Stimulated activated memory B cell treated with anti-CD40 and anti-IgM and Interleukin-4, amounts not matched to agents 10 μg/mL and 1 μg/mL and 100 μg/mL, for 72 hours (primary cell): ENCODE measurements at regions not wholly inside any gene's neighbourhood (a gene's known extent, or its start where the extent isn't known, plus 50 kb on each side); places are given as distances from the start of the nearest gene placed in this dataset.

Experiments used
- ATAC-seq: fragments of 150-1000 bp; cut with Tn5 transposase; 2 replicates; pipeline ENCODE4 v1.10.0; 2021
- H3K27ac Mint-ChIP-seq: one replicate; pipeline ENCODE4 v1.8.0; 2022; ENCODE audit warnings: mild to moderate bottlenecking, mixed read lengths
- H3K27me3 Mint-ChIP-seq: one replicate; pipeline ENCODE4 v1.8.0; 2022; ENCODE audit warnings: mixed read lengths
- H3K36me3 Mint-ChIP-seq: one replicate; pipeline ENCODE4 v1.8.0; 2022; ENCODE audit warnings: mixed read lengths
- H3K4me1 Mint-ChIP-seq: one replicate; pipeline ENCODE4 v1.8.0; 2022; ENCODE audit warnings: mixed read lengths
- H3K4me3 Mint-ChIP-seq: one replicate; pipeline ENCODE4 v1.8.0; 2022; ENCODE audit warnings: mild to moderate bottlenecking, moderate library complexity, mixed read lengths
- H3K9me3 Mint-ChIP-seq: one replicate; pipeline ENCODE4 v1.8.0; 2022; ENCODE audit warnings: mixed read lengths

DNA sequence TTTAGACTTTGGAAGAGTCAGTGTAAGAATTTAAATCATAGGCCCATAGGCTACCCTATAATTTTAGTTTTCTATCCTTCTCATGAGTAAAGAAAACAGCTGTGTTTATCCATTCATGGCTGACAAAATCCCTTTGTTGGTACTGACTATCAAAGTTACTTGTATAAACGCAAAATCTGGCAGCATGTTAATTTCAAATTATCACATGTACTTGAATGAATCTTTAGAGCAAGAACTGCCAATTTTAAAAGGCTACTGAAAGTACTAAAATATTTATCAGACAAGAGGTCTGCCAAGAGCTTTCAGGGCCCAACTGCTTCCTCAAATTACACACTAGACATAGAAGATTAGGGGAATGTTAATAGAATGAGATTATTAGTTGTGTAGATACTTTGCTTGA lies 66.6 kb downstream of the MYL12B start:
- Mint-ChIP-seq H3K4me3 (no peak overlapping the region), H3K9me3 (no peaks in the 10 kb centered on the region), H3K36me3 (no peaks in the 10 kb centered on the region), H3K27me3 (no peaks in the 10 kb centered on the region), H3K4me1 (peaks cover 7% of the 10 kb centered on the region), H3K27ac (no peak overlapping the region)
- ATAC-seq = no peak

GRCh38 chr18:3329471-3329870 lies 67.5 kb downstream of the MYL12B start:
- H3K9me3 Mint-ChIP-seq = no peaks in the 10 kb centered on the region
- ATAC-seq = no peak
- H3K27ac Mint-ChIP-seq = no peak overlapping the region
- H3K4me1 Mint-ChIP-seq = no peaks in the 10 kb centered on the region
- H3K36me3 Mint-ChIP-seq = no peaks in the 10 kb centered on the region
- no peaks in the 10 kb centered on the region for H3K27me3 Mint-ChIP-seq
- H3K4me3 Mint-ChIP-seq = no peak overlapping the region

DNA sequence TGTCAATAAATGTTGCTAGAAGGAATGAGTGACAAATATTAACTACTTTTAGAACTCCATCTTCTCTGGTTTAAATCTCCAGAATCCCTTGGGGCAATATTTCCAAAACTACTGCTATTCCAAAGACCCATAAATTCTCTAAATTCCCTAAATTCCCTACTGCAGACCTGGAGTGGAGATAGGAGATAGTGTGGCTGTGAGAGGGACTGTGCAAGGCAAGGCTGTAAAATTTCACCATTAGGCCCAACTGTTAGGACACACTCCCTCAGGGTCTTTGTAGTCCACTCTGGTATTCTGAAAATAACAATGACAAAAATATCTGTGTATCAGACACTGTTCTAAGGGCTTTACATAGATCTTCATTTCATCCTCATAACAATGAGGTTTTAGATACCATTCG lies 67.9 kb downstream of the MYL12B start:
- Mint-ChIP-seq H3K4me1 (no peaks in the 10 kb centered on the region), H3K27ac (no peak overlapping the region), H3K36me3 (no peaks in the 10 kb centered on the region), H3K27me3 (no peaks in the 10 kb centered on the region), H3K9me3 (no peaks in the 10 kb centered on the region), H3K4me3 (no peak overlapping the region)
- ATAC-seq = no peak

- Mint-ChIP-seq H3K36me3 (no peaks in the 10 kb centered on the region), H3K9me3 (no peaks in the 10 kb centered on the region)
- ATAC-seq = no peak
Observed at GRCh38 chr18:3330622-3331021, 68.7 kb downstream of the MYL12B start.

DNA sequence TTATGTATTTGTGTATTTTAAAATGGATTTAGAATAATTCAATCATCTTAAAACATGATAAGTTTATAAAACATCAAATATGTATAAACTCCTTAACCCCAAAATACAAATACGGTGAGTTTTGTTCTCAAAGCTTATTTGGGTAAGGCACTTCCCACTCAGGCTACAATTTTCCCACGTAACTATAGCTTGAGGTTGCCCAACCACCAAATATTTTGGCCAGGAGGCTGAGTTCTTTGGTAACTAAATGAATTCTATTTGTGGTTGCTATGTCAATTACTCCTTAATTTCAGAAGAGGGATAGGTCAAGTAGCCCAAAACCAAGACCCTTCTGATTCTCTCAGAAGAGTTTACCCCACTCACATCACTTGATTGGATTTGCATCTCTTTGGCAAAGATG lies 70.4 kb downstream of the MYL12B start:
- Mint-ChIP-seq H3K36me3 (no peaks in the 10 kb centered on the region), H3K4me3 (no peak overlapping the region), H3K4me1 (no peaks in the 10 kb centered on the region), H3K27ac (no peak overlapping the region), H3K9me3 (no peaks in the 10 kb centered on the region), H3K27me3 (no peaks in the 10 kb centered on the region)
- ATAC-seq = no peak

More at GRCh38 chr18:3330622-3331021, 68.7 kb downstream of the MYL12B start:
- Mint-ChIP-seq H3K4me3 (no peak overlapping the region), H3K27ac (no peak overlapping the region), H3K4me1 (no peaks in the 10 kb centered on the region), H3K27me3 (no peaks in the 10 kb centered on the region)

DNA sequence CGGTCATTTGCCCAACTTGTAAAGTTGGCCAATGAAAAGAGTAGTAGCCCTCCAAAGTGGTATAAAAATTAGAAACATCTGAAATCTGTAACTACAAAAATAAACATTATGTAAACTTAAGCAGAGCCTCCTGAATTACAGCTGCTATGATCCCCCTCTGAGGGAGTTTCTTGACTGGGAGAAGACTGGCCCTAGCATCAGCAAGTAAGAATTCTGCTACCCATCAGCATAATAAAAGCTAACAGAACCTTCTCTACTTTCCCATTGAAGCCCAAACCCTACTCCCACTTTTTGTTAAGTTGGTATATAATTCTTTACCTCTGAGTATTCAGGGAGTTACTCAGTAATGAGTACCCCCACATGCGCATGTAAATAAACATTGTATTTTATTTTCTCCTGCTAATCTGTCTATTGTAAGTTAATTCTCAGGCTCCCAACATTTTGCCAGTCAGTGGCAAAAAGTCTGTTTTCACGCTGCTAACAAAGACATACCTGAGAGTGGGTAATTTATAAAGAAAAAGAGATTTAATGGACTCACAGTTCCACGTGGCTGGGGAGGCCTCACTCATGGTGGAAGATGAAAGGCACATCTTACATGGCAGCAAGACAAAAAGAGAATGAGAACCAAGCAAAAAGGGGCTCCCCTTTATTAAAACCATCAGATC lies 71.3 kb downstream of the MYL12B start:
- Mint-ChIP-seq H3K27me3 (no peaks in the 10 kb centered on the region), H3K36me3 (no peaks in the 10 kb centered on the region), H3K4me3 (no peak overlapping the region), H3K4me1 (no peaks in the 10 kb centered on the region), H3K9me3 (no peaks in the 10 kb centered on the region), H3K27ac (no peak overlapping the region)
- no peak for ATAC-seq

DNA sequence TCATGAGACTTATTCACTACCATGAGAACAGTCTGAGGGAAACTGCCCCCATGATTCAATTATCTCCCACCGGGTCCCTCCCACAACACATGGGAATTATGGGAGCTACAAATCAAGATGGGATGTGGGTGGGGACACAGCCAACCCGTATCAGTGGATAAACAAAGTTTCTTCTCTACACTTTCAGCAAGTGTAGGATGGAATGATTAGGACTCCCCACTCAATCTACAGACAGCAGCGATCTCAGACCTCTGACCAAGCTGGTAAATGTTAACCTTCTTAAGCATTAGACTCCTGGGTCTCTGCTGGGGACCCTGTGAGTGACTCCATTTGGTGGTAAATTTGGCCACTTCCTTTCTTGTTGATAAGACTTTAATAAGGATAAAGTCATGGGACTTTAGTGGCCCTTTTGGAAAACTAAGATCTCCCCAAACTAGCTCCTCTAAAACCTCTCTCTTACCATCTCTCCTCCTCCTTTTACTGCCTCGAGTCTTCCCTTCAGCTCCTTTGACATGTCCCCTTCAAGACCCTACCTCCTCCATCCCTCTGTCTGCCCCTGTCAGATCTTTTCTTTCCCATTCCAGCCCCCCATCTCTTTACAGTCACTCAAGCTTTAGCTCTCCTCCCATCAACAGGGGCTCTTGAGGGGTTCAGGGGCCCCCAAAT lies 71.9 kb downstream of the MYL12B start:
- no peak overlapping the region for H3K4me3 Mint-ChIP-seq
- H3K27ac Mint-ChIP-seq = no peak overlapping the region
- no peaks in the 10 kb centered on the region for H3K9me3 Mint-ChIP-seq
- no peak for ATAC-seq
- H3K36me3 Mint-ChIP-seq = no peaks in the 10 kb centered on the region
- H3K4me1 Mint-ChIP-seq = no peaks in the 10 kb centered on the region
- no peaks in the 10 kb centered on the region for H3K27me3 Mint-ChIP-seq

DNA sequence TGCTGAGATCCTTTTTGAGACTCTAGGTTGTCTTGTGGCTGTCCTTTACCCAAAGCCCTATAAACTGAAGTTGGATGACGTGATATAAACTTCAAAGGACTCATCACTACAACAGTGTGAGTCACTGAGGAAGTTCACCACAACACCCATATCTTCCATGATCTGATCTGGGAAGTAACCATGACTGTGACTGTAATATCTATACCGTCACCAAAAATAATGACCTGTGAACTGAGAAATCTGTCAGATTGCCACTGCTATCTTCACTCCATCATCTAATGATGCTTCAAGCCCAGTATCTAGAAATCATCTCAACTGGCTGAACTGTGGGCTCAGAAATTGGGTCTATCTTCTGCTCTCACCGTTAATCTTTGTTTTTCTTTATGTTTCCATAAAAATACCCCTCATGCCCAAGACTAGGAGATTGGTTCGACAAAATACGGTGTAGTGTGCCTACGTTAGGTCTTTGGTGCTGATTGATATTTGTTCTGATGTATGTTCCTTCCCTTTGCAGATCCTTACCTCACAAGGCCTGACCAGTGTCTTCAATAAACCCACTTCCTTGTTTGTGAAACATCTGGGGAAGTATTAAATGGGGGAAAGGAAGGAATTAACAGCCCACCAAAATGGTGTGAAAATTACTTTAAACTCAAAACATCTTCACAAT lies 78.2 kb downstream of the MYL12B start:
- Mint-ChIP-seq H3K27ac (no peak overlapping the region), H3K36me3 (no peaks in the 10 kb centered on the region), H3K4me1 (no peaks in the 10 kb centered on the region), H3K27me3 (no peaks in the 10 kb centered on the region), H3K9me3 (no peaks in the 10 kb centered on the region), H3K4me3 (no peak overlapping the region)
- ATAC-seq = no peak

- no peak for ATAC-seq
- H3K9me3 Mint-ChIP-seq = no peaks in the 10 kb centered on the region
- H3K36me3 Mint-ChIP-seq = no peaks in the 10 kb centered on the region
- no peak overlapping the region for H3K27ac Mint-ChIP-seq
- H3K27me3 Mint-ChIP-seq = no peaks in the 10 kb centered on the region
- no peaks in the 10 kb centered on the region for H3K4me1 Mint-ChIP-seq
- H3K4me3 Mint-ChIP-seq = no peak overlapping the region
Observed at GRCh38 chr18:3340682-3341097, 78.8 kb downstream of the MYL12B start.

DNA sequence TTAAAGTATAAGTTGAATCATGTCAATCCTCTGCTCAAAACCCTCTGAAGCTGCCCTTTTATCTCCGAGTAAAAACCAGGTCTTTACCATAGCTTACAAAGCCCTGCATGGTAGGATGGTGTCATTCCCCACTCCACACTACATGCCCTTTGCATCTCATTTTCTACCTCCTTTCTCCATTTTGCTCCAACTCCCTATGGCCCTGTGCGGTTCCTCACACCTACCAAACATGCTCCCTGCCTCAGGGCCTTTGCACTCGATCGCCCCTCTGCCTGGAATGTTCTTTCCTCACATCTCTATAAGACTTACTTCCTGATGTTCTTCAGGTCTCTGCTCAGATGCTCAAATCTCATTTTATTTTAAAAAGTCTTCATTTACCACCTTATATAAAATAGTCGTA lies 80.7 kb downstream of the MYL12B start:
- H3K4me1 Mint-ChIP-seq = no peaks in the 10 kb centered on the region
- H3K4me3 Mint-ChIP-seq = no peak overlapping the region
- H3K27me3 Mint-ChIP-seq = no peaks in the 10 kb centered on the region
- H3K27ac Mint-ChIP-seq = no peak overlapping the region
- H3K9me3 Mint-ChIP-seq = no peaks in the 10 kb centered on the region
- H3K36me3 Mint-ChIP-seq = no peaks in the 10 kb centered on the region
- no peak for ATAC-seq

DNA sequence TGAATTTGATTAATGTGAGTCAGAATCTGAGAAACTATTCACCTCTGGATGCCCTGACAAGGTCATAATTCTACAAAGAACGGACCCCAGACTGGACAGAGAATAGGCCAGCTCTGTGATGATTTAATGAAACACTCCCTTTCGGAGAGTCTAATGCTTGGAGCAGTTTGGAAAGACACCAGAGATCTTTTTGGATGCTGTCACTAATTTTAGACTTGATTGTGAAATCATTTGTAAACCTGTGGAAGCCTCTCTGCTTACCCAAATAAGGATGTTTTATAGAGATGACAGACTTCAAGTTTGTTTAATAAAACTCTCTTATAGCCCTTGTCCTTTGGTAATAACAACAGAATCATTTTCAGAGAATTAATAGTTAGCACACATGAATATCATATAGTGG lies 83.5 kb downstream of the MYL12B start:
- Mint-ChIP-seq H3K4me3 (no peak overlapping the region), H3K9me3 (no peaks in the 10 kb centered on the region), H3K4me1 (no peaks in the 10 kb centered on the region), H3K36me3 (no peaks in the 10 kb centered on the region), H3K27ac (no peak overlapping the region), H3K27me3 (no peaks in the 10 kb centered on the region)
- no peak for ATAC-seq

DNA sequence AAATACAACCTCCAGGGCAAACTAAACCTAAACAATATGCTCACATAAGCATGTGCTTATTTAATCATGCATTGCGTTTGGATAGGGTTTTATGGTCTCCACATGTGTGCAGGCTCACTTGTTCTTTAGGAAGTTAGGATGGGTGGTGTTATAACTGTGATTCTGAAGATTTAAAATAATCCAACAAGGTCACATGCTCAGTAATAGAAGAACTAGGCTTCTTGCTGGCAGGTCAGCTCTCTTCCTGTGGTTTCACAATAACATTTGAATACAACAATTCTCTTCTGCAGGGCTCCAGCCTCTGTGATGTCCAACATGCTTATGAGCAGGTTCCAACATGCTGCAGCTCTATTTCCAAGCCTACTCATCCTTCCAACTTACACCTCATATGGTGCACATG lies 84.0 kb downstream of the MYL12B start:
- no peaks in the 10 kb centered on the region for H3K9me3 Mint-ChIP-seq
- H3K36me3 Mint-ChIP-seq = no peaks in the 10 kb centered on the region
- H3K27me3 Mint-ChIP-seq = no peaks in the 10 kb centered on the region
- H3K4me1 Mint-ChIP-seq = no peaks in the 10 kb centered on the region
- H3K4me3 Mint-ChIP-seq = no peak overlapping the region
- no peak overlapping the region for H3K27ac Mint-ChIP-seq
- ATAC-seq = no peak

GRCh38 chr18:3346487-3346886 lies 84.6 kb downstream of the MYL12B start:
- Mint-ChIP-seq H3K4me3 (no peak overlapping the region), H3K27ac (no peak overlapping the region), H3K9me3 (no peaks in the 10 kb centered on the region), H3K36me3 (no peaks in the 10 kb centered on the region), H3K4me1 (no peaks in the 10 kb centered on the region), H3K27me3 (no peaks in the 10 kb centered on the region)
- no peak for ATAC-seq

DNA sequence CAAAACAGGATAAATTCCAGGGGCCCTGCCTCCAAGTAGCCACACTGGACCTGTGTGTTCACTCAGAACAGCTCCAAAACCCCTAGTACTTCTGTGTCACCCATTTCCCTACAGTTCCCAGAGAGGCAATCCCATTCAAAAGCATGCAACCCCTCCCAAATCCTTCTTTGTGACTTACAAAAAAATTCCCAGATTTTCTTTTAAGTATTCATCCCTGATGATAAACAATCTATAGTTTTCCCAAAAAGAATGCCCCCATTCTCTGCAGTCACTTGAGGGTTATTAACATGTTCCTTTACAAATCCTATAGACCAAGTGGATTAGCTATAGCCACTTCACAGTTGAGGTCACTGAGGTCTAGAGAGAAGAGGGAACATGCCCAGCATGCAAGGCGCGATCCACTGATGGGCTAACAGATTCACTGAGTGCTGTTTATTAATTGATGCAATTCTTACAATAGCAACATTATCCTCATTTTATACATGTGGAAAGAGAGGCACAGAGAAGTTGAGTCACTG lies 85.4 kb downstream of the MYL12B start:
- Mint-ChIP-seq H3K36me3 (no peaks in the 10 kb centered on the region), H3K9me3 (no peaks in the 10 kb centered on the region), H3K27me3 (no peaks in the 10 kb centered on the region), H3K4me1 (no peaks in the 10 kb centered on the region), H3K4me3 (no peak overlapping the region), H3K27ac (no peak overlapping the region)
- ATAC-seq = no peak

GRCh38 chr18:3348176-3348575 lies 86.2 kb downstream of the MYL12B start:
- Mint-ChIP-seq H3K4me3 (no peak overlapping the region), H3K27me3 (no peaks in the 10 kb centered on the region), H3K9me3 (no peaks in the 10 kb centered on the region), H3K36me3 (no peaks in the 10 kb centered on the region), H3K27ac (no peak overlapping the region), H3K4me1 (no peaks in the 10 kb centered on the region)
- no peak for ATAC-seq
